ENCODE measurements at regions not wholly inside any gene's neighbourhood (a gene's known extent, or its start where the extent isn't known, plus 50 kb on each side); places are given as distances from the start of the nearest gene placed in this dataset.
"Not testable (repeated sequence)": the region's sequence is repeated elsewhere in the genome, so short reads cannot be mapped to it uniquely, and the experiment has no call there.

GRCh38 chr1:93771843-93772242 lies 90.2 kb upstream of the BCAR3 start:
- DNase-seq: no peak

GRCh38 chr1:93770640-93771039 lies 89.0 kb upstream of the BCAR3 start:
- DNase-seq: no peak

GRCh38 chr1:93769777-93770176 lies 88.1 kb upstream of the BCAR3 start:
- DNase-seq: no peak

- no peak for DNase-seq
These were observed 86.8 kb upstream of the BCAR3 start for GRCh38 chr1:93768380-93768863.

- no peak for DNase-seq
These were observed 84.8 kb upstream of the BCAR3 start for GRCh38 chr1:93766451-93766850.

GRCh38 chr1:93765099-93765498 lies 83.5 kb upstream of the BCAR3 start:
- no peak for DNase-seq

GRCh38 chr1:93764366-93764750 lies 82.7 kb upstream of the BCAR3 start:
- DNase-seq: no peak

GRCh38 chr1:93763704-93764365 lies 82.2 kb upstream of the BCAR3 start:
- no peak for DNase-seq

- DNase-seq: no peak
These were observed 77.3 kb upstream of the BCAR3 start for GRCh38 chr1:93758842-93759515.

GRCh38 chr1:93757256-93758036 lies 75.8 kb upstream of the BCAR3 start:
- DNase-seq: no peak

- DNase-seq: no peak
These were observed 75.0 kb upstream of the BCAR3 start for GRCh38 chr1:93756657-93757056.

GRCh38 chr1:93755251-93755715 lies 73.6 kb upstream of the BCAR3 start:
- DNase-seq: not testable (repeated sequence)

GRCh38 chr1:93753791-93754763 lies 72.4 kb upstream of the BCAR3 start:
- DNase-seq: no peak

- DNase-seq: no peak
These were observed 70.0 kb upstream of the BCAR3 start for GRCh38 chr1:93751377-93752250.

GRCh38 chr1:93750955-93751354 lies 69.3 kb upstream of the BCAR3 start:
- DNase-seq: no peak

GRCh38 chr1:93749894-93750301 lies 68.3 kb upstream of the BCAR3 start:
- DNase-seq: no peak

GRCh38 chr1:93749487-93749886 lies 67.8 kb upstream of the BCAR3 start:
- DNase-seq: no peak

GRCh38 chr1:93746021-93746812 lies 64.6 kb upstream of the BCAR3 start:
- DNase-seq: no peak

GRCh38 chr1:93744299-93744988 lies 62.8 kb upstream of the BCAR3 start:
- no peak for DNase-seq

GRCh38 chr1:93743465-93743864 lies 61.8 kb upstream of the BCAR3 start:
- DNase-seq: no peak
